ENCODE measurements at regions not wholly inside any gene's neighbourhood (a gene's known extent, or its start where the extent isn't known, plus 50 kb on each side); places are given as distances from the start of the nearest gene placed in this dataset.
A peak's percentile ranks its signal among the peaks of the same experiment; 100 is the strongest.

- TF ChIP-seq POLR2A (IDR thresholded peaks at IDR 0.05) = no peak
- no peak for TF ChIP-seq CTCF (IDR thresholded peaks at IDR 0.05)
- DNase-seq = no peak
Measured at GRCh38 chr13:80548915-80549314, 208.0 kb upstream of the SPRY2 start.

GRCh38 chr13:80547885-80548825 lies 207.2 kb upstream of the SPRY2 start:
- intact Hi-C loops (cut with DNase I; ENCODE audit: low total_unique reads) = no loop called here
- Histone ChIP-seq H3K27me3 (no peaks in the 10 kb centered on the region), H3K9me3 (no peaks in the 10 kb centered on the region), H3K27ac (no peak overlapping the region), H3K36me3 (no peaks in the 10 kb centered on the region), H3K4me1 (no peaks in the 10 kb centered on the region), H3K4me3 (no peak overlapping the region)
- no peak for DNase-seq
- TF ChIP-seq POLR2A (IDR thresholded peaks at IDR 0.05) = no peak
- TF ChIP-seq CTCF (IDR thresholded peaks at IDR 0.05) = no peak

More at GRCh38 chr13:80548915-80549314, 208.0 kb upstream of the SPRY2 start:
- H3K36me3 ChIP-seq = no peaks in the 10 kb centered on the region
- H3K4me1 ChIP-seq = no peaks in the 10 kb centered on the region
- intact Hi-C loops (cut with DNase I; ENCODE audit: low total_unique reads) = no loop called here
- H3K9me3 ChIP-seq = no peaks in the 10 kb centered on the region
- H3K27ac ChIP-seq = no peak overlapping the region
- H3K27me3 ChIP-seq = no peaks in the 10 kb centered on the region
- H3K4me3 ChIP-seq = no peak overlapping the region

- intact Hi-C loops (cut with DNase I; ENCODE audit: low total_unique reads) = no loop called here
- Histone ChIP-seq H3K36me3 (no peaks in the 10 kb centered on the region), H3K27ac (peak overlapping the region in 1 of 2 donors; percentile 25), H3K4me1 (no peaks in the 10 kb centered on the region), H3K9me3 (no peaks in the 10 kb centered on the region), H3K4me3 (no peak overlapping the region), H3K27me3 (no peaks in the 10 kb centered on the region)
- DNase-seq = no peak
- TF ChIP-seq POLR2A (IDR thresholded peaks at IDR 0.05) (no peak), CTCF (IDR thresholded peaks at IDR 0.05) (no peak)
Measured at GRCh38 chr13:80547341-80547740, 206.4 kb upstream of the SPRY2 start.

- Histone ChIP-seq H3K36me3 (no peaks in the 10 kb centered on the region), H3K27me3 (no peaks in the 10 kb centered on the region), H3K4me3 (no peak overlapping the region), H3K27ac (no peak overlapping the region), H3K4me1 (no peaks in the 10 kb centered on the region), H3K9me3 (no peaks in the 10 kb centered on the region)
- TF ChIP-seq CTCF (IDR thresholded peaks at IDR 0.05) = no peak
- TF ChIP-seq POLR2A (IDR thresholded peaks at IDR 0.05) = no peak
- intact Hi-C loops (cut with DNase I; ENCODE audit: low total_unique reads) = no loop called here
- no peak for DNase-seq
Measured at GRCh38 chr13:80533175-80533574, 192.2 kb upstream of the SPRY2 start.

GRCh38 chr13:80530902-80531301 lies 190.0 kb upstream of the SPRY2 start:
- TF ChIP-seq POLR2A (IDR thresholded peaks at IDR 0.05) (no peak), CTCF (IDR thresholded peaks at IDR 0.05) (no peak)
- H3K36me3 ChIP-seq = no peaks in the 10 kb centered on the region
- intact Hi-C loops (cut with DNase I; ENCODE audit: low total_unique reads) = no loop called here
- no peak overlapping the region for H3K4me3 ChIP-seq
- H3K4me1 ChIP-seq = no peaks in the 10 kb centered on the region
- H3K27me3 ChIP-seq = no peaks in the 10 kb centered on the region
- no peaks in the 10 kb centered on the region for H3K9me3 ChIP-seq
- no peak for DNase-seq
- no peak overlapping the region for H3K27ac ChIP-seq
